Tongue (tissue), 1 donor: ENCODE measurements at regions not wholly inside any gene's neighbourhood (a gene's known extent, or its start where the extent isn't known, plus 50 kb on each side); places are given as distances from the start of the nearest gene placed in this dataset.

Experiments
- DNase-seq: peaks from one replicate; pipeline ENCODE4 v3.0.0-alpha.2; 2015

DNA sequence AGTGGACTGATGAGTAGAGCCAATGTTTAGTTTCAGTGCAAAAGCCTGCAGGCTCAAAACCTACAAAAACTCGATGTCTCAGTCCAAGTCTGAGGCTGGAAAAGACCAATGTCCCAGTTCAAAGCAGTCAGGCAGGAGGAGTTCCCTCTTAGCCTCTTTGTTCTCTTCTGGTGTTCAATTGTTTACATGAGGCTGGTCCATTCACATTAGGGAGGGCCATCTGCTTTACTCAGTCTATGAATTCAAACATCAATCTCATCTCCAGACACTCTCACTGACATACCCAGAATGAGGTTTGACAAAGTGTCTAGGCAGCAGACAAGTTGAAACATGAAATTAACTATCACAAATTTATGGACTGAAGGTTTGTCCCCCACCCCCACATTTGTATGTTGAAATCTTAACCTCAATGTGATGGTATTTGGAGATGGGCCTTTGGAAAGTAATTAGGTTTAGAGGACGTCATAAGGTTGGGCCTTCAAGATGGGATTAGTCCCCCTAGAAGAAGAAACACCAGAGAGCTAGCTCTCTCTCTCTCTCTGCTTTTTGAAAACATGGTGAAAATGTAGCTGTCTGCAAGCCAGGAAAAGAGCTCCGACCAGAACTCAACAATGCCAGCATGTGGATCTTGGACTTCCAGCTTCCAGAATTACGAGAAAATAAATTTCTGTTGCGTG, 438.5 kb upstream of the RGMA start:
- no peak for DNase-seq

DNA sequence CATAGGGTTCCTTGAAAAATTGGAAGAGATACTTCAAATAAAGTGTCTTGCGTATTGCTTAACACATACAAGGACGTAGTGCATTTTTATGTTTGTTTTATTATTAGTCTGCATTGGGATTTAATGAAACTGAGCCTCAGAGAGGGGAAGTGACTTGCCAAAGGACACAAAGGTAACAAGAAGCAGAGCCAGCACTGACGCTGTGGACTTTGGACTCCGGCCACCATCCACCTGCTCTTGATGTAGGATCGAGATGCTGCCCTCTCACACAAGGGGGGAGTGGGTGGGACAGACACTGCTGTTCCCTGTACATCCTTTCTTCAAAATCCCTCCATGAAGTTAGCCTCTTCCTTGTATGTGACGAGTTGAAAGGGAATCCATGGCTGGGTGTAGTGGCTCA, 435.4 kb upstream of the RGMA start:
- no peak for DNase-seq

DNA sequence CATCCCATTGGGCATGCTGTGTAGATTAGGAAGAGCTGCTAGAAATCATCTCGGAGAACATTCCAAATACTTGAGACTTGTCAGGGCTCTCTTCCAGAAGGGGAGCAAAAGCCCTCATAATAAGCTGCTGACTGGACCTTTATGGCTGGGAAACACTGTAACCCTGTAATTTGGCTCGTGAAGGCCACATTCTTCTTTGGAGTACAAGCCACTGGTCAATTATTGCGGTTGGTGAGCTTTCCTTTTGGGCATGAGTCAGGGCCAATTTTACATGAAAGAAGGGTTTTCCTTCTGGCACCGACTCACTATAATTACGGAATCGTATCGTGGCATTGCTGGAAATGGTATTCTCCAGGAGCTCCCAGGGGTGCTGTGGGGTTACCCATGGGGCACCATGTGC, 434.5 kb upstream of the RGMA start:
- DNase-seq, result peak; percentile 65

DNA sequence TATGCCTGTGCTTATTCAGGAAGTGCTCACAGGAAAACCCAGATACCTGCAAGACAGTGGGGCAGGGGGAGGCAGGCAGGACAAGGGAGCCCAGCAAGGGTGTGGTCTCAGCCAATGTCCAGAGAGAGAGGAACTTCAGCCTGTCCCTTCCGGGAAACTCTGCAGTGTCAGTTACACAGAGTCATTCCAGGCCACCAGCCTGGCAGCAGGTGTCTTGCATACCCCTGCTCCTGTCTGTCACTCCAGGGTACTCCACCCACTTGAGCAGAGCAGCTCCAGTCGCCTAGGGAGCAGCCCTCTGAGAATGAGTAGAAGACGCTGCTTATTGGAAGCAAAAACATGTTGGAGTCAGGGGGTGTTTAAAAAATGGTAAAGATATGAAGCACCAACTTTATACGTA, 431.2 kb upstream of the RGMA start:
- peak; percentile 86 for DNase-seq

DNA sequence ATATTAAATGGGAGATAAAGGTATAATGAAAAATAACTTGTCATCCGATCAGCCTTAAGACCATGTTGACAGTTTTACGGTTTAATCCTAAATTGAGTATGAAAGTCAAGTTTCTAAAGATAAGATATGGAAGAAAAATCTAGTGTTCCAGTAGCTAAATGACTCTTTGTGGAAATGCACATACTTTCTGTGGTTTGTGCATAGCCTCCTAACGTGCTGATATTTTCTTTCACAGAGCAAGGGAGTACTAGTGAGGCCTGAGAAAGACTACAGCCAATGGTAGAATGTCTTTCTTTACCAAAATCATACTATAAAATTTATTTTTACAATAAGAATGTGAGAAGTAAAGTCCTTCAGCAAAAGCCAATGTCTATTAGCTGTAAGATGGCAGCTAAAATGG, 430.6 kb upstream of the RGMA start:
- no peak for DNase-seq

DNA sequence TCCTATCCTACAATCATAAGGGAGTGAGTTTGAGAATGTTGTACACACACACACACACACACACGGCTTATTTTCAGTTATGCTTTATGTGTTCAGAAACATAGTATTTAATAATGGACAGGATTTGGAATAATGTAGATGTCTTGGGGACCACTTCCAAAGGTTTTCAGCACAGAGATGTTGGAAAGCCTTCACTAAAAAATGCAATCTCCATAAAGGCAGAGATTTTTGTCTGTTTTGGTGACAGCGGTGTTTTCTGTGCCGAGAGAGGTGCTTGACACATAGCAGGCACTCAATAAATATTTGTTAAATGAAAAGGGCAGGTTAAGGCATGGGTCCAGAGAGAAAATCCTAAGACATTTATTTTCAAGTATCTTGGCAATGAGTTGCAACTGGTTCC, 428.2 kb upstream of the RGMA start:
- peak; percentile 36 for DNase-seq

DNA sequence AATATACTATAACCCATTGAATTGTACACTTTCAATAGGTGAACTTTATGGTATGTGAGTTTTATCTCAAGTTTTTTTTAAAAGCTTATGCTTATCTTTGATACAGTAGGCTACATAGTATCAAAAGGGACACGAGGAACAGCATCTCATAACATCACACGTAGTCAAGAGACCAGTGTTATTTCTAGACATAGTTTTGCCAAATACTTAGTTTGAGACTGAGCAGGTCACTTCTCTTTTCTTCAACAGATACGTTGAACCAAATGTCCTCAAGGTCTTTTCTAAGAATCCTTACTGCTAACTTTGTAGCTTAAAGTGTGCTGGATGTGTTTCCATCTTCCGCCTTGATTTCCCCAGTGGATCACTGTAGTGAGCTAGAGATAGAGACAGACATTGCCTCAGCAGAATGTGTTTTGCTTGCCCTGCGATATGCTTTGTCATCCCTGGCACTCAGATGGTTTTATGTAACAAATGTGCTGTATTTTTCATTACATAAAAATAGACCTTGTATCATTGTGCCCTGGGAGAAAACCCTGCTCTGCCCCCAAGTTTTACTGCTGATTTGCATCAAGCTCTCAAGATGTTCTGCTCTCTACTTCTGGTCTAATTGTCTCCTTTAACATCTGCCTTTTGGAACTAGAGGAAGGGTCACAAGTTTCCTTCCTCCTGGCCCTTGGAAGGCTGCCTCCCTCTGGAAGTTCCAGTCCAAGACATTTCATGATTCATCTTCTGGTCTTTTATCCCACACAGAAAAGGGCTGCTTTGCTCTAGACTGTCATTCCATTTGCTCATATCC, 426.4 kb upstream of the RGMA start:
- peak; percentile 32 for DNase-seq

DNA sequence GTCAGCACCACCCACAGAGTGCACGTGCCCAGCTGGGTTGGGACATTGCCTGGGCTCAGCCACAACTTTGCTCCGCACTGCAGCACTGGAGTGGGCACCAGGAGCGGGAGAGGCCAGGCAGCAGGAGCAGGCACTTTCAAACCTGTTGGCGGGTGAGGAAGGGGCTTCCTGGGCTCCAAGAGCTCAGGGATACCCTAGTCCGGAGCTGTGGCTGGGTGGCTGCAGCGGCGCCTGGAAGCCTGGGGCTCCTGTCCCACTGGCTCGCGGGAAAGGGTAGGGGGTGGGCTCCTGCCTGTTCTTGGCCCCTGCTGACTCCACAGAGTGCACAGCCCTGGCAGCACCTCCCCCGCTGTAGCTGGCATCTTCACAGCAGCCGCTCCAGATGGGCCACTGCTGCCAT, 417.6 kb upstream of the RGMA start:
- no peak for DNase-seq

DNA sequence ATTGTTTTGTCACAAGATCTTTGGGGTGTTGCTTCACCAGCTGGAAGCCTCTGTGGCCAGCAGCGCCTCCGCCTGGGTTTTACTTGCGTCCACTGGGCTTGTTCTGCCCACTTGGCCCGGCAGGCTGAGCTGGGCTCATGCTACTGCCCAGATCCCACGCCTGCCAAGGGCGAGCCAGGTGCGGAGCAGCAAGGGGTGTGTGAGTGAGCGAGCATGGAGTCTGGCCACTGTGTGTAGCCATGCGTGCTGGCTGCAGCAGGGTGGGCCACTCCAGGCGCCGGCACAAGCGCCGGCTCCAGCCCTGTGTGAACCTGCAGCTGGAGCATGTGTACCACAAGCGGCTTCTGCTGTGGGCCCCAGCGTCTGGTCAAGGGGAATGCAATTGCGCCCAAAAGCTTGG, 416.5 kb upstream of the RGMA start:
- no peak for DNase-seq

DNA sequence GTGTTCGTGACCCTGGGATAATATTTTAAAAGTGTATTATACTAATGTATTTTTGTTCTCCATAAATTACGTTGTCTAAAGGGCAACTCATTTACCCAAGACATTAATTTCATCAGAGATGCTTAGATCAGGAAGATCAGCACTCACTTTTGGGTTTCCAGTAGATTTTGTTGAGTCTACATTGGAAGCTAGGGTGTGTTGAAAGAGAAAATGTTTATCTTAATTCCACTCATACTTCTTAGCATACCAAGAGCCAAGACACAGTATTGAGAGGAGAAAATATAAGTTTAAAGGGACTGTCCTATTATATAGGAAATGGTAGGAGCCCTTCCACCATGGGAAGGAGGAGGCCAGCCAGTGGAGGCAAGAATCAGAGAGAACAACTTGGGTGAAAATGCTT, 412.9 kb upstream of the RGMA start:
- no peak for DNase-seq

DNA sequence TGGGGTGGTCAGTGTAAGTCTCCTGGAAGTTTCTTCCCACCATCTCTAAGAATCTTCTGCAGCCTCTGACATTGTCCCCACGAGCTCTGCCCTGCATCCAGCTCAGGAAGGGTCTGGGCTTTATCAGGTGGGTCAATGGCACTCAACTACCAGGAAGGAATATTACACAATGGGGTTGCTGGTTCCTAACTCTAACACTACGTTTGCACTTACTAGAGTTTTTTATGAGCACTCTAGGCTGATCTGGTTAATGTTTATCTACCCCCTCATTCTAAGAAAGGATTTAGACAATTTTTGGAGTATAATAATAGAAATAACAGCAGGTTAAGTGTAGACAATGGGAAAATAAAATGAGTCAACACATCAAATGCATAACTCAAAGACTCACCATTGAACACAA, 411.1 kb upstream of the RGMA start:
- DNase-seq, result no peak

DNA sequence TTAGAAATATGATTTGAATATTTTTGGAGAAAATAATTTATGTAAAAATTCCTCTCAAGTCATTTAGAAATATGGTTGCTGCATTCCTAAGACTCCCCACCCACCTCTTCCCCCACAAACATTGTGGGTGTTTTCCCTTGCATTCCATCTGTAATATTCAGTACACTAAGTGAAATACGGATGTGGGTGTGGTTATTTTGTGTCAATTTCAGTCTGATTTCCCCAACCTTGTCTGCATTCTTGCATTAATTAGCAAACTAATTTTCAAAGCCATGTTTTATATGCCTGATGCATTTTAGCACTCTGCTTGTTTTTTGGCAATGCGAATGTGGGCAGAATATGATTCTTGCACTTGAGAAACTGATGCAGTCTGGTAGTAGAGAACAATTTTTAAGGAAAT, 408.3 kb upstream of the RGMA start:
- no peak for DNase-seq

DNA sequence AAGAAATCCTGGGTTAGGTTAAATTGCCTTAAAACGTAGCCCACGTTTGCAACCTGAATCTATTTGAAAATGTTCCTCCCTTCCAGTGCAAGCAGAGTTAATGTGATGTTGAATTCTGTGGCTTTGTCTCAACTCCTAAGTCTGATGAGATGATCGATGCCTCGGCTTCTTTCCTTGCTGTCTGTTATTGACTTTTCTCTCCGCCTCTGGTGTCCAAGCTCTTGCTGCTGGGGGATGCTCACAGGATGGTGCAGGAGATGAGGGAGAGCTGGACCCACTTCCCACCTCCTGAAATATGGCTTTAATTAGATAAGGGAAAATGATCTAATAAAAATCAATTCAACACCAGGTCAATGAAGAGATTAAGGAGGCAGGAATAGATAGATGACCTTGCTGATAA, 407.9 kb upstream of the RGMA start:
- DNase-seq, result no peak

DNA sequence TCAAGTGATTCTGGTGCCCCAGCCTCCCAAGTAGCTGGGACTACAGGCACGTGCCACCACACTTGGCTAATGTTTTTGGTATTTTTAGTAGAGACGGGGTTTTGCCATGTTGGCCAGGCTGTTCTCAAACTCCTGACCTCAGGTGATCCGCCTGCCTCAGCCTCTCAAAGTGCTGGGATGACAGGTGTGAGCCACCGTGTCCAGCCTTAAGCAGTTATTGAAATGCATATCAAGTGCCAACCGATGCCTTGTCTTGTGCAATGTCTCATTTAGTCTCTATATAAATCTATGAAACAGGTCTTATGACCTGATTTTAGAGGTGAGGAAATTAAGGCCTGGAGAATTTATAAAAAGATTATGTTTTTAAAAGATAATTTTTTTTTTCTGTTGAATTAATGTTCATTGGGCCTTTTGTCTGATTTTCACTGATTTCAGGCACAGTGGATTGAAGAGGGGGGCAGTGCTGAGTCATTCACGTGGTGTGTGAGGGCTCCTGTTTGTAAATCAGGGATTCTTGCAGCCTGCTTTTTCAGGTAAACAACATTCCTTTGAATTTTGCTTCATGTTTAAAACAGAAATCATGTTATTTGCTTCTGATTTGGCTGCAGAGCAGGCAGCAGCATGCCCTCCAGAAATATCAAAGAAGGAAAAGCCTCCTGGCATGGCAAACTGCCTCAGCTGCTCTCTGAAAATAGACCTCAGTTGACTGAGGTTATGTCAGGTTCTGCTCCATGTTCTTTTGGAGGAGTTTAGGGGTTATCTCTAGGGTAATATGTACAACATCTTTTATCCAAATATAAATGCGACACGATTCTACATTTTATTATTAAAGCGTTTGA, 407.0 kb upstream of the RGMA start:
- DNase-seq, result peak; percentile 56

DNA sequence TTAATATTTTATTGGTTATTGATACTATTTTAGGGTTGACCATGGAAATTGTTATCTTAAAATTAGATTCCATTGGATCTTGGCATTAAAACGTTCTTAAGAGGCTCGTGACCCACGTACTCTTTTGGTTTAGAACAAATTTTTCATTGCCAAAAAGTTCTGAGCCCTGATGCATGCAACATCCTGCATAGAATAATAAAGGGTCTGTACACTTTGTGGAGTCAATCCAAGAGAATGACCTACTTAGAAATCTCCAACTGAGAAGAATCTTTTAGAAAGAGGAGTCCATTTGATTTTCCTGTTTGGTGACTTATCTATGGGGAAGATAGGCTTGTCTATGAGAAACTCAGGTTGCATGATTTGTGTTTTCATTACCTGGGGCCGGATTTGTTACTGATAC, 404.2 kb upstream of the RGMA start:
- no peak for DNase-seq

DNA sequence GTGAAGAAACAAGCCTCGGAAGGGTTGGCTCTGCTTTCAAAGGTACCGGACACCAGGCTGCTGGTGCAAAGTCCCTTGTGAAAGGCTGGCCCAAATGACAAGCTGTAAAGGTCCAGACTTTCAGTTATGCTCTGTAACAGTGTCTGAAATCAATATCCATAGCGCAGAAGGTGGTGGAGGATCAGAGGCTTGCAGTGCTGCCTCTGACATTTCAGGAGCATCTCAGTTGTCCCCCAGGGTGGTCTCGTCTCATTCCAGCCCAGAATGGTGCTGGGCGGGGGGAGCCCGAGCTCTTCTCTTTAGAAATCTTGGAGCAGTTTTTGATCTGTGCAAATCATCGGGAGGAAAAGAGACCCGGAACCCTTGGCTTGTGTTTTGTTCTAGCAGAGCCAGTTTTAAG, 402.3 kb upstream of the RGMA start:
- DNase-seq, result no peak

DNA sequence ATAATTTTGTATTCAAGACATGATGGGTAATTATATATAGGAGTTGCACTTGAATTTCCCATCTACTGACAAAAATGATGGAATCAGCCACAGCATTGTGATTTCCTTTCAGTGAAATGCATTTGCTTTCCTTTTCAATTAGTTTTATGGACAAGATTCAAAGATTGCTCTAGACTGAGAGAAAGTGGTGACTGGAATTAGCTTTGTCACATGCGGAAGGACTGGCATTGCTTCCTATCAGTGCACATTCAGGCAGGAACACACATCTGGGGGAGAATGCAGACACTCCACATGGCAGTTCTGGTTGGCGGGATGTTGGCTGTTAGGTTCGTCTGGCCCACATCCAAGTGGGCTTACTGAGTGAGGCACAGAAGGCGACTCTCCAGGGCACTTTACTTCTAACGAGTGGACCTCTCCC, 399.3 kb upstream of the RGMA start:
- DNase-seq, result peak; percentile 41

DNA sequence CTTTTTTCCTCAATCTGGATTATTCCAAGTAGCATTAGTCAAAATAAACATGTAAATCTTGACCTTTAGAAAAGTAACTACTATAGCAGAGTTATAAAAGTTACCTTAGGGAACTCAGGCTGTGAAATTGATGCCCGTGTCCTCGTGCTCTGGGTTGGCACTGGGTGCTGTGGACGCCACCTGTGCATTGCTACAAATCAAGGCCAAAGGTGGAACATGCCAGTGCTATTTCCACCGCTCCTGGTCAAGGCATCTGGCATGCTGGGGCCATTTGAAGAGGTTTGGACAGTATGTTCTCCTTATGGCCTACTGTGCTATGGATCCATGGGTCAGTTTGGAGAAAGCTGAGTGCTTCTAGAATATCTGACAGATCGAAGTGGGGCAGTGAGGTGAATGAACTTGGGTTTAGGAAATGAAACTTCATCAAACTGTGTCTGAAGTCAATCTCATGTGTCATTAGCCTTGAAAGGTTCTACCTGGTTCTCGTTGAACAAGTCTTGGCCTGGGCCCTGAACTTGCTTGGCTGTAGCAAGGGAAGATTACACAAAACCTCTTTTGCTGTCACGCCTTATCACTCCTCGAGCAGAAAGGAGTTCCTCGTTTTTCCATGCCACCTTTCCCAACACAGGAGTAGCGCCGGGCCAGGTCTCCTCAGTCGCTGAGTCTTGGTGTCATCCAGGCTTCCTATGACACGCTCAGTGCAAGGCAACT, 397.6 kb upstream of the RGMA start:
- no peak for DNase-seq

DNA sequence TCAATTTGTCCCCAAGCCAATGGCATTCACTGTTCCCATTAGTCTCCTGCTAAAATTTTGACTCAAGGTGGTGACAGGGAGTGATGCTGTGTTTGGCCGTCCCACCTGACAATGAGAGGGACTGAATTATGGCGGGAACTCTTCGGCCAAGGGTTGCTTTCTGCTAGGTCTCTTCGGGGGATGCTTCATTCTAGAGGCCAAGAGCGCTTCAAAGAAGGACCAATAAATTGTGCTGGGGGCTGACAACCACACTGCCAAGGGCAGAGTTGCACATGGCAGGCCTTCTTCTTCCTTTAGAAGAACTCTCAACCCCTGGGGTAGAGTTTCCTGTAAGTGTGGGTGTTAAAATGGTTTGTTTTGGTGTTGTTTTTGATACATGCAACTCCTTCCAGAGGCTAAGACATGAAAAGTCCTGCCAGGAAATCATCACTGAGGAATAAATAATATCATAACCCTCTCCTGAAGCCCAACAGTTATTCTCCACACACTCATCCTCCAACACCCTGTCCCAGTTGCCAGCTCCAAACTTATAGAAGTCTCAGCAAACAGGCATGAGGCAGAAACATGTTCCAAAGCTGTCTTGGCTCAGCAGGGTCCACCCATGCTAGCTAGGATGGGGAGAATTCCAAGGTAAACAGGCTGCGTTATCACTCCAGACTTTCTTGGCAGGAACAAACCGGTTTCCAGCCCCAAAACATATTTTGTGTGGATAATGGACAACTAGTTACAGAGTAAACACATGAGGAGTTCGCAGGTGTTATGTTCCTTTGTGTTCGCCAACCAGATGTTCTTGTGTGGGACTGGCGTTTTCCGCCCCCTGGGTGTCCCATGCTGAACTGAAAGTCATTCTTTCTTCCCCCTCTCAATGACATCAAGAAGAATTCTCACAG, 396.7 kb upstream of the RGMA start:
- peak; percentile 90 for DNase-seq

DNA sequence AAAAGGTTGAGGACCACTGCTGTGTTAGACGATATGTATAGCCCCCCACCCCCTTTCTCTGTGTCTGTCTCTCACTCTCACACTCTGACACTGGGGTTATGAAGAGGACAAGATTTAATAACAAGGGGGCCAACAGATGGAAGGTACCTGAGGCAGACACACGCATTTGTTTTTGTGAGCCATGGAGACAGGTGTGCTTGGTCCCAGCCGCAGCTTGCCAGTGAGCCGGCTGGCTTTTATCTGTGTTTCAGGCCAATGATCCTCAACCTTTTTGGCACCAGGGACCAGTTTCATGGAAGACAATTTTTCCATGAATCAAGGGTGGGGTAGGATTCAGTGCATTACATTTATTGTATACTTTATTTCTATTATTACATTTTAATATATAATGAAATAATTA, 394.9 kb upstream of the RGMA start:
- DNase-seq, result no peak

DNA sequence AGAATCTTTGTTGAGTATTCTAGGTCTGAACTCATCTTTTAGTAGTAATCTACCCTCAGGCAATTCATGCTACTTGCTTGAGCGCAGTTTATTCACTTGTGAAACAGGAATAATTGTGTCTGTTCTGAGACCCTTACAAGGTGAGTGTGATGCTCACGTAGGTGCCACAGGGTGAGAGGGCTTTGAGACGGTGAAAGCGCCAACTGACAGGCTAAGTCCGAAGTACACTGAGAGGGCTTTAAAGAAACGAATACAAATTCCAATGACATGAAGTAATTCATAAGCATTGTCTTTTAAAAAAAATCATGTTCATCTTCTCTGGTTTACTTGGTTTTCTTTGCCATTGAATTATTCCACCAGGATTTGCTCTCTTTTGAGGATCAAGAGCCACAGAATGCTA, 393.7 kb upstream of the RGMA start:
- DNase-seq, result peak; percentile 64

DNA sequence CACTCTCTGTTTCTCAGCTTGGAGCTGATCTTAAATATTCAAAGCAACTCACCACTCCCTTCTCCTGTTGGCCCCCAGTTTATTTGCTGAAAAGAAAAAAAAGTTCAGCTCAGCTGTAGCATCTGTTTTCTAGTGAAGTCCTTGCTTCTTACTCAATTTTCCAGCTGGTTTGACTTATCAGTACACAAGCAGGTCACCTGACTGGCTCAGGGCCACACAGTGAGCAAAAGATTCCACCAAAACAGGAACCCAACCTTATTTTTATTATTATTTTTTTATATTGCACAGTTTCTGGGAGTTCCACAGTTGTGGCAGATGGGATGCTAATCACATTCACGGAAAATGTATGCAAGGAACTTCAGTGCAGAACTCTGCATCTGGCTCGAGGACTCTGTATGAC, 390.7 kb upstream of the RGMA start:
- DNase-seq, result peak; percentile 72
